ENCODE measurements at regions not wholly inside any gene's neighbourhood (a gene's known extent, or its start where the extent isn't known, plus 50 kb on each side); places are given as distances from the start of the nearest gene placed in this dataset.

DNA sequence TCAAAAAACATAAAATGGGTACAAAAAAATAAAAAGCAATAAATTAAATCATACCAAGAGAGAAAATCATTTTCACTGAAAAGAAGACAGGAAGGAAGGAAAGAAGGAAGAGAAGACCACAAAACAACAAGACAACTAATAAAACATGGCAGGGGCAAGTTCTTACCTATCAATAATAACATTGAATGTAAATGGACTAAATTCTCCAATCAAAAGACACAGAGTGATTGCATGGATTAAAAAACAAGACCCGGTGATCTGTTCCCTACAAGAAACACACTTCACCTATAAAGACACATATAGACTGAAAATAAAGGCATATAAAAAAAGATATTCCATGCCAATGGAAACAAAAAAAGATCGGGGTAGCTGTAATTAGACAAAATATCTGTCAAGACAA, 82.6 kb upstream of the CERS6 start:
- no peak for DNase-seq (ENCODE audit: low read depth in 4 of 4, low spot score in 3 of 4)

DNA sequence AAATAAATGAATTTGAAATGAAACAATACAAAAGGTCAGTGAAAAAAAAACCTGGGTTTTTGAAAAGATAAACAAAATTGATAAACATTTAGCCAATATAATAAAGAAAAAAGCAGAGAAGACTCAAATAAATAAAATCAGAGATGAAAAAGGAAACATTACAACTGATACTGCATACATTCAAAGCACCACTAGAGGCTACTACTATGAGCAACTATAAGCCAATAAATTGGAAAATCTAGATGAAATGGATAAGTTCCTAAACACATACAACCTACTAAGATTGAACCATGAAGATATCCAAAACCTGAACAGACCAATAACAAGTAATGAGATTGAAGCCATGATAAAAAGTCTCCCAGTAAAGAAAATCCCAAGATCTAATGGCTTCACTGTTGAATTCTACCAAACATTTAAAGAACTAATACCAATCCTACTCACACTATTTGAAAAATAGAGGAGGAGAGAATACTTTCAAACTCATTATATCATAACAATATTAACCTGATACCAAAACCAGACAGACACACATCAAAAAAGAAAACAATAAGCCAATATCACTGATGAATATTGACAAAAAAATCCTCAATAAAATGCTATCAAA, 80.8 kb upstream of the CERS6 start:
- DNase-seq (ENCODE audit: low read depth in 4 of 4, low spot score in 3 of 4) = no peak

DNA sequence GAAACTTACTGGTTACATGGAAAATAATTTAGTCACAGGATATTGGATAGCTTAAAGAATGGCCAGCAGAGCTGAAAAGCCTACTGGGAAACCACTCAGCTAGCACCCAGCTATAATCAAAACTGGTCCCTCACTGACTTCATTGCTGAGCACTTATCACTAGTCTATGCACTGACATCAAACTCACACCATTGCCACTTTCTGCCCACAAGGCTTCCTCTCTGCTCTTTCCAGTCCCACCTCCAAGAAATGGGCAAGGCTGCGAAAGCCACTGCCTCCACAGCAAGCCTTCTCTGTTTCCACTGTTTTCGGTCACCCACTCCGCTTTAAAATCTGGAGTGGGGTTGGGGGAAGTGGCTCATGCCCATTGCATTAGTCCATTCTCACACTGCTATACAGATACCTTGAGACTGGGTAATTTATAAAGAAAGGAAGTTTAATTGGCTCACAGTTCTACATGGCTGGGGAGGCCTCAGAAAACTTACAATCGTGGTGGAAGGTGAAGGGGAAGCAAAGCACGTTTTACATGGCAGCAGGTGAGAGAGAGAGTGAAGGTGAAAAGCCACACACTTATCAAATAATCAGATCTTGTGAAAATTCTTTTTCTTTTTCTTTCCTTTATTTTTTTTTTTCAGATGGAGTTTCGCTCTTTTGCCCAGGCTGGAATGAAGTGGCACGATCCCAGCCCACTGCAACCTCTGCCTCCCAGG, 77.0 kb upstream of the CERS6 start:
- DNase-seq (ENCODE audit: low read depth in 4 of 4, low spot score in 3 of 4) = no peak

DNA sequence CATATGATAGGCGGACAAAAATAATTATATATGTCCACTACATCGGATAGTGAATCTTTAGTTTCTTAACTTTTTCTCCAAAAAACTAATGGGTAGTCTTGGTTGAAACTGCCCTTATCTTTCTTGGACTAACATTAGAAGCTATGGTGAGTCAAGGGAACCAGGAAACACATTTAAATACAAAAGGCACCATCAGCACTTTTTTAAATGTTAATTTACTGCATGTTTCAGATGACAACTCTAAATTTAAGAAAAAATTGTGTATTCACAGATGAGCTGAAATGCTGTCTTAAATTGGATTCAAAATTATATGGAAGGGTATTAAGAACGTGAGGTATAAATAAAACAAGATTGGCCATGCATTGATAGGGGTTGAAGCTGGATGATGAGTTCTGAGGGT, 75.6 kb upstream of the CERS6 start:
- DNase-seq (ENCODE audit: low read depth in 4 of 4, low spot score in 3 of 4) = no peak

DNA sequence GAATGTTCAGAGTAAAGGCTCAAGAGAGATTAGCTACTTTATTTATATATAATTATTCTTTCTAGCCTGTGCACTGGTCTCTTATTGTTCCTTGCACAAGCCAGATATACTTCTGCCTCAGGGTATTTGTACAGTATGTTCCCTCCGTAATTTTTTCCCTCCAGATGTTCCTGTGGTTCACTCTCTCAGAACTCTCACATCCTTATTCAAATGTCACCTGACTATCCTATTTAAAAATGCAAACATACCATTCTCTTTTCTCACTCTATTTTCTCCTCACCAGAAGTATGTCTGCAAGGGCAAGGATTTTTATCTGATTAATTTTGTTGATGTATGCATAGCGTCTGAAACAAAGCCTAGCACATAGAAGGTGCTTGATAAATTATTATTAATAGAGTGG, 64.0 kb upstream of the CERS6 start:
- DNase-seq (ENCODE audit: low read depth in 4 of 4, low spot score in 3 of 4) = no peak

DNA sequence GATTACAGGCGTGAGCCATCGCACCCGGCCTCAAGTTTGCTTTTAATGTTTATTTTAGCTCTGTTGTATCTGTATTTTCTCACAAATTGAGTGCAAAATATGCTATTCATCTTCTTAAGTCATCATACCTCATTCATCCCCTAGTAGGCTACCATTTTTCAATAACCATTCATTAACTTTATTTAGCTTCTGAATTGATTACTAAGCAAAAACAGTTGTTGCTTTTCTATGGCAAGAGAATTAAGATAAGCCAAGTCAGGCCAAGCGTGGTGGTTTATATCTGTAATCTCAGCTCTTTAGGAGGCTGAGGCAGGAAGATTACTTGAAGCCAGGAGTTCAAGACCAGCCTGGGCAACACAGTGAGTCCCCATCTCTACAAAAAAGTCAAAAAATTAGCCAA, 63.3 kb upstream of the CERS6 start:
- no peak for DNase-seq (ENCODE audit: low read depth in 4 of 4, low spot score in 3 of 4)

DNA sequence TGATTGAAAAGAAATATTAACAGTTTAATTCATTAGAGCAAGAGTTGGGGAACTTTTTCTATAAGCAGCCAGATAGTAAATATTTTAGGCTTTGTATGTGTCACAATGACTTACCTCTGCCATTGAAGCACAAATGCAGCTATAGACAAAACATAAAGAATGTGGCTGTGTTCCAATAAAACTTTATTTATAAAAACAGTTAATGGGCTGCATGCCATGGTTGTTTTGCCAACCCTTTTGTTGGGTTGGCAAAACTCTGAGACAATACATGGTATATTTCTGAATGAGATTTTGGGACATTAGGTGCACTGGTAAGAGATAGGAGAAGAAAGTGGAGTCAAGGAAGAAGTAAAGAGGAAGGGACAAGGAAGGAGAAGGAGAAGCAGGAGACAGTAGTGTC, 61.8 kb upstream of the CERS6 start:
- no peak for DNase-seq (ENCODE audit: low read depth in 4 of 4, low spot score in 3 of 4)

DNA sequence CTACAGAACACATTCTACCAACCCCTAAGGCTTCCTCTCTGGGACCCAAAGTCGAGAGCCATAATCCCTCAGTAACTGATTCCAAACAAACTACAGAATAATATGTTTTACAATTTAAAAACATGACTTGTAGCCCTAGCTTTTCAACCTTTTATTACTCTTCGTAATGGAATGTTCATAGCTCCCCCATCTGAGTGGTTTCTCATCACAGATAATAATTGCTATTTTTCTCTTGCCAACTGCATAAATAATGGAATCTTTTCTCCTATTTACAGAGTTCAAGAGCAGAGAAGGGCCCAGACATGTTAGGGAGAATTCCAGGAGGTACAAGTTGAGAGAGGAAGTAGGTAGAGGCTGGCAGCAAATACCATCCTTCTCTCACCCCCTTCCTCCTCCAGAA, 59.9 kb upstream of the CERS6 start:
- no peak for DNase-seq (ENCODE audit: low read depth in 4 of 4, low spot score in 3 of 4)

DNA sequence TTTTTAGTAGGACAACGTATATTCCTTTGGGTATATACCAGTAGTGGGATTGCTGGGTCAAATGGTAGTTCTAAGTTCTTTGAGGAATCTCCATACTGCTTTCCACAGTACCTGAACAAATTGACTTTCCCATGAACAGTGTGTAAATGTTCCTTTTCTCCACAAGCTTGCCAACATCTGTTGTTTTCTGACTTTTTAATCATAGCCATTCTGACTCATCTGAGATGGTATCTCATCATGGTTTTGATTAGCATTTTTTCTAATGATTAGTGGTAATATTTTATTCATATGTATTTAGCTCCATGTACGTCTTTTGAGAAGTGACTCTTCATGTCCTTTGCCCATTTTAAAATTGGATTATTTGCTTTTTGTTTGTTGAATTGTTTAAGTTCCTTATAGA, 58.4 kb upstream of the CERS6 start:
- no peak for DNase-seq (ENCODE audit: low read depth in 4 of 4, low spot score in 3 of 4)

DNA sequence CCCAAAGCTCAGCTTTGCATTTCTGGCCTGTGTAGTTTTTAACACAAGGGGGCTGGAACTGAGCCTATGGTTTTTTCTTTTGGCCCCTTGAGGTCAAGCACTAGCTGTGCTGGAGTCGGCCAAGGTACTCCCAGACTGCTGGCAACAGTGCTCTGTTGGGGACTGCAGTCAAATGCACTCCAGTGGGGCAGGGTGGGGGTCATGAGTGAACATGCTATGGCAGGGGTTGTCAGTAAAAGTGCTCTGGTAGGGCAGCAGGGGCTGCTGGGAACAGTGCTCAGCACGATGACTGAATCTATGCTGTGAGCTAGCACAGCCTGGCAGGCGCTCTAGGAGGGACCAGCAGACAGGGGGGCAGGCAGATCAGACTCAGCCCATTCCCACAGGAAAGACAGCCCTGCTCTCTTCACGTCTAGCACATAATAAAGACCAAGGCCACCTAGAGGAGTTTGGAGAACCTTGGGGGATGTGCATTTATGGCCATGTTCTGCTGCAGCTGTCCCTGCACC, 55.0 kb upstream of the CERS6 start:
- no peak for DNase-seq (ENCODE audit: low read depth in 4 of 4, low spot score in 3 of 4)

DNA sequence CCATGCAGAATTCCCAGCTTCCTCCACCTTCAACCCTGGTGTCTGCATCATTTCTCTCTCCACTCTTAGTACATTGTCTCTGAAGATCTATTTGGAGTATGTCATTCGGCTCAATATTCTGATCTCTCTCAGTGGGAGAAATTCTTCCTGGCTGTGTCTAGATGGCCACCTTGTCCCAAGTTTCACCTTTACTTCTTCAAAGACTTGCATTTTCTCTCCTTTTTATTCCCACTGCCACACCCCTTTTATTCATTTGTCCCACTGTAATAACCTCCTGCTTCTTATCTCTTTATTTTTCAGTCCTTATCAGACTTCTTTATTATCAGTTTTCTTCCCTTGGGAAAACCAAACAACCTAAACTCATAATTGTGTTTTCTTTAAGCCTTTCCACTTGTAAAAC, 54.3 kb upstream of the CERS6 start:
- no peak for DNase-seq (ENCODE audit: low read depth in 4 of 4, low spot score in 3 of 4)

DNA sequence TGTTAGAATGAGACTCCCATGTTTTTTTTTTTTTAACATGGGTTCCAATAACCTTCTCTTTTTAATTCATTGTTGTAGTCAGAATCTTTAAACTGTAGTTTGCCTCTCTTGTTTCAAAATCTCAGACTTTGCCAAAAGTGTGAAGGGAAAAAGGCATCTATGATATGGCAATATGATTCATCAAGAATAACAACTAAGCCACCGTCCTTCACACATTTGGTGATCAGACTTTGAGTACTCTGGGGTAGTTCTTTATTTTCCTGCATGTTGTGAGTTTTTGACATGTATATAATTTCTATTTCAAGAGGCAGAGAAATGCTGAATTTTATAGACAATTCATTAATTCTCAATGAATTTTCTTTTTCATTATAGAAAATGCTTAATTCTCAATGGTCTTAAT, 53.5 kb upstream of the CERS6 start:
- DNase-seq (ENCODE audit: low read depth in 4 of 4, low spot score in 3 of 4) = no peak

DNA sequence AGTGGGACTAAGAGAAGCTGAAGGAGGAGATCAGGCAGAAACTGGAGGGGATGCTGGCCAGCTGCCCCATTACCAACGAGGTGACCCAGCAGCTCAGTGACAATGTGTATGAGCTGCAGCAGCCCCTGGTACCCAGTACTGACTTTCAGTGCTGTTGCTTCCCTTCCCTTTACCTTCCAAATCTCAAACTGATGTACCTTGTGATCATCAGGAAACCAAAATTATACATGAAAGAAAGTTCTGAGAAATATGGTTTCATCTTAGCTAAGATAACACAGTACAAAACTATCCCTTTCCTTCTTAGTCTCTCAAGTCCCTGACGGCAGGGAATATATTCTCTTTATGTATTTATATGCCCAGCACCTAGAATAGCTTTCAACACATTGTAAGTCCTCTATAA, 52.3 kb upstream of the CERS6 start:
- DNase-seq (ENCODE audit: low read depth in 4 of 4, low spot score in 3 of 4) = no peak

DNA sequence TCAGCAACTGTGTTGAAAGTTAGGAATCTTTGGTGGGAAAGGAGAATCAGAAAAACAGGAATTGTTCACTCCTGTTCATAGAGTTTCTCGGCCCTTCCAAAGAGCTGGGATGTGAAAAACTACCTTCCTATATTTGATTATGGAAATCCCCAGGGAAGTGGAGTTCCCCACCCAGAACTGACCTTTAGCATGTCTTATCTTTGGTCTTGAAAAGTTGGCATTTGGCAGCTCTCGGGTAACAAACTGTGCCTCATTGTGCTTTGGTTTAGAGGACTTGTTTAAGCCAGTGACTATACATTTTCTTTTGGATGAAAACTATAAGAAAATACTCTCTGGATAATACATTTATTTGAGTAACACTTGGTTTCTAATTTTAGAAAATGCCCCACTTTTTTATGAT, 51.3 kb upstream of the CERS6 start:
- DNase-seq (ENCODE audit: low read depth in 4 of 4, low spot score in 3 of 4) = no peak

Data from left renal pelvis (tissue), 4 donors.